Kidney (tissue), 13 donors: ENCODE measurements at regions not wholly inside any gene's neighbourhood (a gene's known extent, or its start where the extent isn't known, plus 50 kb on each side); places are given as distances from the start of the nearest gene placed in this dataset.
A peak's percentile ranks its signal among the peaks of the same experiment; 100 is the strongest.

Experiments
- DNase-seq, 5 donors: peaks; one replicate each; pipeline ENCODE4 v3.0.0-alpha.2; 2013 to 2020
- FAIRE-seq: peaks from 2 replicates; lab custom pipeline; 2012; peaks lifted over from hg19 to GRCh38; lab: Jason Lieb, UNC
- H3K27ac ChIP-seq, 2 donors: one replicate each; pipeline ENCODE4 v1.7.0; 2013; ENCODE audit warnings: low read depth in 2 of 2, low read length in 2 of 2, inconsistent platforms in 1 of 2
- H3K27me3 ChIP-seq: one replicate; pipeline ENCODE4 v1.7.1; 2013; ENCODE audit warnings: low read length, inconsistent platforms; ENCODE audit not compliant: control insufficient read depth, insufficient read depth
- H3K36me3 ChIP-seq, 3 donors: one replicate each; pipeline versions ENCODE4 v1.7.0 to v1.7.1; 2013; ENCODE audit warnings: low read length in 3 of 3, control low read depth in 1 of 3, inconsistent platforms in 1 of 3; ENCODE audit not compliant: insufficient read depth in 3 of 3, control insufficient read depth in 2 of 3
- H3K4me1 ChIP-seq, 3 donors: one replicate each; pipeline versions ENCODE4 v1.7.0 to v1.7.1; 2013; ENCODE audit warnings: low read length in 3 of 3, inconsistent platforms in 1 of 3, low read depth in 1 of 3; ENCODE audit not compliant: control insufficient read depth in 2 of 3, insufficient read depth in 2 of 3
- H3K4me3 ChIP-seq, 3 donors: one replicate each; pipeline versions ENCODE4 v1.7.0 to v1.8.1; 2013; ENCODE audit warnings: low read length in 3 of 3, control low read depth in 1 of 3, inconsistent platforms in 1 of 3
- H3K9ac ChIP-seq, 3 donors: one replicate each; pipeline versions ENCODE4 v1.7.0 to v1.7.1; 2013; ENCODE audit warnings: low read length in 3 of 3, control low read depth in 1 of 3, inconsistent platforms in 1 of 3
- H3K9me3 ChIP-seq, 3 donors: one replicate each; pipeline versions ENCODE4 v1.7.0 to v1.7.1; 2013; ENCODE audit warnings: low read length in 3 of 3, control low read depth in 1 of 3, inconsistent platforms in 1 of 3; ENCODE audit not compliant: control insufficient read depth in 2 of 3, insufficient read depth in 1 of 3
- CTCF ChIP-seq: IDR thresholded peaks from 3 replicates; pipeline ENCODE4 v1.5.1; 2012; ENCODE audit warnings: mild to moderate bottlenecking, moderate library complexity, borderline replicate concordance; ENCODE audit not compliant: insufficient read depth; ENCODE audit errors: extremely low read depth
- intact Hi-C: fragments of 100-400 bp; cut with DNase I; formaldehyde crosslinking; loops from one replicate; pipeline ENCODE4 v1.11.1; 2022
- donor health status: control.
- donor health status: control.
- donor health status: control.
- donor health status: control.
- donor health status: control.
- donor health status: DM: yes; HTN: yes; CAD: no.
- donor health status: Normal renal cell carcinoma (clear cell type).

DNA sequence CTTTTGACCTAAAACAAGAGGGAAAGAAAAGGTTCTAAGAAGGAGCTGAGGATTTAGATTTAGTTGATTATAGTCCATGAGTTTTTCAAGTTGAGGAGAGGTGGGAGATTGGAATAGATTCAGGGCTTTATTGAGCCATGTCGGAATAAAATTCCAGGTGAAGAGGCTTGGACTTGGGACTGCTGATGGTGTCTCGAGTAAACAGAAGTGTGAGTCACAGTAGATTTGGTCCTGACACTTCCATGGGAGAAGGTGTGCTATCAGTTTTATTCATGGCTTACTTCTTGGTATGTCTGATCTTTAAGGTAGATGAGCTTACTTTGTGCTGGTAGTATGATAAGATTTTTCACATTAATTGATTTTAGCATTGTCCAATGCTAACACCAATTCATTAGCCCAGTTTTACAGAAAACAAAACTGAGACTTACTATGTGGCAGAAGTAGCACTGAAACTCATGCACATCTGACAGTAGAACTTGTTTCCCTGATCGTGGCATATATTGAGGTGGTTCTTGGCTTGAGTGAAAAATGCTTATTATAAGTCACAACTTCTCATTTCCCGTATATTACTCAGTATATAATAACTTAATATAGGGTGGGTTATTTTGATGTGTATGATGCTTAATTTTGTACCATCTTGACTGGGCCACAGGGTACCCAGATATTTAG is 172.4 kb upstream of the IGF1 start:
- no peaks in the 10 kb centered on the region for H3K4me1 ChIP-seq
- no peak overlapping the region for H3K27ac ChIP-seq
- DNase-seq = no peak
- no peak for FAIRE-seq
- intact Hi-C loops = no loop called here
- no peak overlapping the region for H3K9ac ChIP-seq
- H3K27me3 ChIP-seq = no peaks in the 10 kb centered on the region
- H3K4me3 ChIP-seq = no peak overlapping the region
- H3K9me3 ChIP-seq = no peaks in the 10 kb centered on the region
- H3K36me3 ChIP-seq = no peaks in the 10 kb centered on the region
- no peak for TF ChIP-seq CTCF

DNA sequence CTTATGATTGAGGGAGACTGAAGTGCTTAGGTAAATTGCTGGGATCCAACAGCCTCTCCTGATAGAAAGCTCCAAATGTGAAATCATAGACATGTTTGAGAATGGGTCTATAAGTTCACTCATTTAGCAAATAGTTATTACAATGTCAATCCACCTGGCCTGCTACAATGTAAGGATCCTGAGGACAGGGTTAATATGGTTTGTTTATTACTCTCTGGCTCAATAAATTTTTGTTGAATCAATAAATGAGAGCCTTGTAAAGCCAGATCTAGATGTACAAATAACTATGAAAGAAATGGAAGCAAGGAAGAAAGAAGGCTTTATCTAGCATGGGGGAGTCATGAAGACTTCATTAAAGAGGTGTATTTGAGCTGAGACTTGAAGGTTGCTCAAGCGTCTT is 165.6 kb upstream of the IGF1 start:
- intact Hi-C loops = no loop called here
- no peaks in the 10 kb centered on the region for H3K36me3 ChIP-seq
- no peak for TF ChIP-seq CTCF
- H3K27me3 ChIP-seq = no peaks in the 10 kb centered on the region
- no peak for FAIRE-seq
- H3K9me3 ChIP-seq = no peaks in the 10 kb centered on the region
- H3K4me1 ChIP-seq = no peaks in the 10 kb centered on the region
- DNase-seq = no peak
- no peak overlapping the region for H3K4me3 ChIP-seq
- no peak overlapping the region for H3K27ac ChIP-seq
- no peak overlapping the region for H3K9ac ChIP-seq

- H3K36me3 ChIP-seq = no peaks in the 10 kb centered on the region
- no peak overlapping the region for H3K4me3 ChIP-seq
- H3K9me3 ChIP-seq = no peaks in the 10 kb centered on the region
- FAIRE-seq = no peak
- DNase-seq = peak in 1 of 5 donors; percentile 35
- no peaks in the 10 kb centered on the region for H3K27me3 ChIP-seq
- intact Hi-C loops = no loop called here
- no peak overlapping the region for H3K27ac ChIP-seq
- TF ChIP-seq CTCF = no peak
- H3K4me1 ChIP-seq = no peaks in the 10 kb centered on the region
- H3K9ac ChIP-seq = no peak overlapping the region
Observed at GRCh38 chr12:102643879-102644575, 163.7 kb upstream of the IGF1 start.
